ENCODE measurements at regions not wholly inside any gene's neighbourhood (a gene's known extent, or its start where the extent isn't known, plus 50 kb on each side); places are given as distances from the start of the nearest gene placed in this dataset.

GRCh38 chr13:69050696-69051095 is 1056.9 kb upstream of the ATXN8OS start:
- no peak for DNase-seq (ENCODE audit: low spot score)
- no peak overlapping the region for H3K4me3 Mint-ChIP-seq
- peaks cover 2% of the 10 kb centered on the region for H3K27me3 Mint-ChIP-seq (ENCODE audit: insufficient read depth, low read depth)
- no peak overlapping the region for H3K27ac ChIP-seq
- no peak overlapping the region for H3K9ac ChIP-seq
- H3K4me2 ChIP-seq: no peak overlapping the region
- no peaks in the 10 kb centered on the region for H3F3A ChIP-seq (ENCODE audit: low read depth)
- no peak overlapping the region for H3K27ac Mint-ChIP-seq
- no peak overlapping the region for H3K4me3 ChIP-seq
- no peaks in the 10 kb centered on the region for H3K4me1 ChIP-seq
- H4K20me1 ChIP-seq (ENCODE audit: low read depth): no peaks in the 10 kb centered on the region
- TF ChIP-seq EZH2 (IDR thresholded peaks at IDR 0.05) (no peak), EZH2phosphoT487 (IDR thresholded peaks at IDR 0.05) (no peak), CTCF (IDR thresholded peaks at IDR 0.05) (no peak)
- H3K27me3 ChIP-seq: no peaks in the 10 kb centered on the region
- H3K4me1 Mint-ChIP-seq: peaks cover 5% of the 10 kb centered on the region
- H3K9me3 Mint-ChIP-seq: peaks cover 19% of the 10 kb centered on the region
- H3K36me3 Mint-ChIP-seq: no peaks in the 10 kb centered on the region
- no peaks in the 10 kb centered on the region for H3K79me2 ChIP-seq (ENCODE audit: low read depth)
- H3K9me3 ChIP-seq (ENCODE audit: low read depth): no peaks in the 10 kb centered on the region
- no peak overlapping the region for H2AFZ ChIP-seq (replicated peaks)
- no peaks in the 10 kb centered on the region for H3K36me3 ChIP-seq

GRCh38 chr13:69044629-69045028 is 1063.0 kb upstream of the ATXN8OS start:
- Histone ChIP-seq H3K27me3 (no peaks in the 10 kb centered on the region), H3K27ac (no peak overlapping the region), H3K4me2 (no peak overlapping the region), H2AFZ (replicated peaks) (no peak overlapping the region), H3K4me1 (no peaks in the 10 kb centered on the region), H3F3A (ENCODE audit: low read depth) (no peaks in the 10 kb centered on the region), H3K9ac (no peak overlapping the region), H3K4me3 (no peak overlapping the region), H3K36me3 (no peaks in the 10 kb centered on the region), H4K20me1 (ENCODE audit: low read depth) (no peaks in the 10 kb centered on the region), H3K79me2 (ENCODE audit: low read depth) (no peaks in the 10 kb centered on the region), H3K9me3 (ENCODE audit: low read depth) (no peaks in the 10 kb centered on the region)
- H3K27me3 Mint-ChIP-seq (ENCODE audit: insufficient read depth, low read depth): no peaks in the 10 kb centered on the region
- H3K36me3 Mint-ChIP-seq: no peaks in the 10 kb centered on the region
- no peak overlapping the region for H3K4me3 Mint-ChIP-seq
- H3K9me3 Mint-ChIP-seq: no peaks in the 10 kb centered on the region
- H3K27ac Mint-ChIP-seq: no peak overlapping the region
- H3K4me1 Mint-ChIP-seq: peaks cover 5% of the 10 kb centered on the region
- TF ChIP-seq EZH2 (IDR thresholded peaks at IDR 0.05) (no peak), CTCF (IDR thresholded peaks at IDR 0.05) (no peak), EZH2phosphoT487 (IDR thresholded peaks at IDR 0.05) (no peak)
- no peak for DNase-seq (ENCODE audit: low spot score)

GRCh38 chr13:69040898-69041297 is 1066.7 kb upstream of the ATXN8OS start:
- H3K79me2 ChIP-seq (ENCODE audit: low read depth): no peaks in the 10 kb centered on the region
- H3F3A ChIP-seq (ENCODE audit: low read depth): no peaks in the 10 kb centered on the region
- no peaks in the 10 kb centered on the region for H3K27me3 Mint-ChIP-seq (ENCODE audit: insufficient read depth, low read depth)
- H3K9me3 Mint-ChIP-seq: no peaks in the 10 kb centered on the region
- no peak overlapping the region for H3K4me2 ChIP-seq
- H3K4me1 ChIP-seq: no peaks in the 10 kb centered on the region
- DNase-seq (ENCODE audit: low spot score): no peak
- no peak overlapping the region for H3K4me3 Mint-ChIP-seq
- no peak overlapping the region for H3K27ac Mint-ChIP-seq
- no peaks in the 10 kb centered on the region for H3K27me3 ChIP-seq
- H3K36me3 Mint-ChIP-seq: no peaks in the 10 kb centered on the region
- H4K20me1 ChIP-seq (ENCODE audit: low read depth): no peaks in the 10 kb centered on the region
- H3K4me1 Mint-ChIP-seq: no peaks in the 10 kb centered on the region
- H3K4me3 ChIP-seq: no peak overlapping the region
- H3K36me3 ChIP-seq: no peaks in the 10 kb centered on the region
- no peak for TF ChIP-seq EZH2 (IDR thresholded peaks at IDR 0.05)
- no peak for TF ChIP-seq CTCF (IDR thresholded peaks at IDR 0.05)
- no peak for TF ChIP-seq EZH2phosphoT487 (IDR thresholded peaks at IDR 0.05)
- H3K27ac ChIP-seq: no peak overlapping the region
- H3K9ac ChIP-seq: no peak overlapping the region
- no peaks in the 10 kb centered on the region for H3K9me3 ChIP-seq (ENCODE audit: low read depth)
- H2AFZ ChIP-seq (replicated peaks): no peak overlapping the region

- no peak for DNase-seq (ENCODE audit: low spot score)
- Histone ChIP-seq H3K36me3 (no peaks in the 10 kb centered on the region), H3K4me3 (no peak overlapping the region), H3K27ac (no peak overlapping the region), H3K79me2 (ENCODE audit: low read depth) (no peaks in the 10 kb centered on the region), H3K27me3 (no peaks in the 10 kb centered on the region), H3F3A (ENCODE audit: low read depth) (no peaks in the 10 kb centered on the region), H3K4me1 (no peaks in the 10 kb centered on the region), H2AFZ (replicated peaks) (no peak overlapping the region), H4K20me1 (ENCODE audit: low read depth) (no peaks in the 10 kb centered on the region), H3K4me2 (no peak overlapping the region), H3K9ac (no peak overlapping the region), H3K9me3 (ENCODE audit: low read depth) (no peaks in the 10 kb centered on the region)
- Mint-ChIP-seq H3K36me3 (no peaks in the 10 kb centered on the region), H3K4me3 (no peak overlapping the region), H3K27me3 (ENCODE audit: insufficient read depth, low read depth) (no peaks in the 10 kb centered on the region), H3K4me1 (no peaks in the 10 kb centered on the region), H3K27ac (no peak overlapping the region), H3K9me3 (no peaks in the 10 kb centered on the region)
- TF ChIP-seq CTCF (IDR thresholded peaks at IDR 0.05) (no peak), EZH2 (IDR thresholded peaks at IDR 0.05) (no peak), EZH2phosphoT487 (IDR thresholded peaks at IDR 0.05) (no peak)
Observed at GRCh38 chr13:69035771-69036170, 1071.9 kb upstream of the ATXN8OS start.

All from neural progenitor cell (in vitro differentiated cells).